IMR-90 (cell line): ENCODE measurements at regions not wholly inside any gene's neighbourhood (a gene's known extent, or its start where the extent isn't known, plus 50 kb on each side); places are given as distances from the start of the nearest gene placed in this dataset.

Source experiments
- MAFK ChIP-seq: IDR thresholded peaks from 2 replicates; pipeline ENCODE4 v1.6.1; 2012; ENCODE audit warnings: low read depth, low read length, improper control_type of control experiment
- POLR2A ChIP-seq: IDR thresholded peaks from 2 replicates; pipeline ENCODE4 v1.6.1; 2012; ENCODE audit warnings: mild to moderate bottlenecking, low read depth, low read length
- RCOR1 ChIP-seq: IDR thresholded peaks from 2 replicates; pipeline ENCODE4 v1.6.1; 2012; ENCODE audit warnings: mild to moderate bottlenecking, low read length, improper control_type of control experiment; ENCODE audit not compliant: insufficient replicate concordance
- TF ChIP-seq, protein P1 (sequence below): conservative IDR thresholded peaks from 2 replicates; pipeline ENCODE4 v1.5.1; 2012; ENCODE audit warnings: mild to moderate bottlenecking, low read depth, low read length, improper control_type of control experiment

- TF ChIP-seq, protein P1, sequence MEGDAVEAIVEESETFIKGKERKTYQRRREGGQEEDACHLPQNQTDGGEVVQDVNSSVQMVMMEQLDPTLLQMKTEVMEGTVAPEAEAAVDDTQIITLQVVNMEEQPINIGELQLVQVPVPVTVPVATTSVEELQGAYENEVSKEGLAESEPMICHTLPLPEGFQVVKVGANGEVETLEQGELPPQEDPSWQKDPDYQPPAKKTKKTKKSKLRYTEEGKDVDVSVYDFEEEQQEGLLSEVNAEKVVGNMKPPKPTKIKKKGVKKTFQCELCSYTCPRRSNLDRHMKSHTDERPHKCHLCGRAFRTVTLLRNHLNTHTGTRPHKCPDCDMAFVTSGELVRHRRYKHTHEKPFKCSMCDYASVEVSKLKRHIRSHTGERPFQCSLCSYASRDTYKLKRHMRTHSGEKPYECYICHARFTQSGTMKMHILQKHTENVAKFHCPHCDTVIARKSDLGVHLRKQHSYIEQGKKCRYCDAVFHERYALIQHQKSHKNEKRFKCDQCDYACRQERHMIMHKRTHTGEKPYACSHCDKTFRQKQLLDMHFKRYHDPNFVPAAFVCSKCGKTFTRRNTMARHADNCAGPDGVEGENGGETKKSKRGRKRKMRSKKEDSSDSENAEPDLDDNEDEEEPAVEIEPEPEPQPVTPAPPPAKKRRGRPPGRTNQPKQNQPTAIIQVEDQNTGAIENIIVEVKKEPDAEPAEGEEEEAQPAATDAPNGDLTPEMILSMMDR, result no peak
- no peak for TF ChIP-seq RCOR1
- no peak for TF ChIP-seq MAFK
- TF ChIP-seq POLR2A, result no peak
These were observed 75.3 kb downstream of the OTOL1 start for GRCh38 chr3:161571951-161572350.
